ENCODE measurements at regions not wholly inside any gene's neighbourhood (a gene's known extent, or its start where the extent isn't known, plus 50 kb on each side); places are given as distances from the start of the nearest gene placed in this dataset.

DNA sequence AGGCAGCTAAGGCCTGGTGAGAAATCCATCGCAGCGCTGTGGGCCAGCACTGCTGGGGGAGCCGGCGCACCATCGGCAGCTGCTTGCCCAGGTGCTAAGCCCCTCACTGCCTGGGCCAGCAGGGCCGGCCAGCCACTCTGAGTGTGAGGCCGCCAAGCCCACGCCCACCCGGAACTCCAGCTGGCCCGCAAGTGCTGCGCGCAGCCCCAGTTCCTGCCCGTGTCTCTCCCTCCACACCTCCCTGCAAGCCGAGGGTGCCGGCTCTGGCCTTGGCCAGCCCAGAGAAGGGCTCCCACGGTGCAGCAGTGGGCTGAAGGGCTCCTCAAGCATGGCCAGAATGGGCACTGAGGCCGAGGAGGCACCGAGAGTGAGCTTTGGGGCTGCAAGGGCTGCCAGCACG, 64.4 kb downstream of the EBNA1BP2 start (continued):
- TF ChIP-seq, protein P1, sequence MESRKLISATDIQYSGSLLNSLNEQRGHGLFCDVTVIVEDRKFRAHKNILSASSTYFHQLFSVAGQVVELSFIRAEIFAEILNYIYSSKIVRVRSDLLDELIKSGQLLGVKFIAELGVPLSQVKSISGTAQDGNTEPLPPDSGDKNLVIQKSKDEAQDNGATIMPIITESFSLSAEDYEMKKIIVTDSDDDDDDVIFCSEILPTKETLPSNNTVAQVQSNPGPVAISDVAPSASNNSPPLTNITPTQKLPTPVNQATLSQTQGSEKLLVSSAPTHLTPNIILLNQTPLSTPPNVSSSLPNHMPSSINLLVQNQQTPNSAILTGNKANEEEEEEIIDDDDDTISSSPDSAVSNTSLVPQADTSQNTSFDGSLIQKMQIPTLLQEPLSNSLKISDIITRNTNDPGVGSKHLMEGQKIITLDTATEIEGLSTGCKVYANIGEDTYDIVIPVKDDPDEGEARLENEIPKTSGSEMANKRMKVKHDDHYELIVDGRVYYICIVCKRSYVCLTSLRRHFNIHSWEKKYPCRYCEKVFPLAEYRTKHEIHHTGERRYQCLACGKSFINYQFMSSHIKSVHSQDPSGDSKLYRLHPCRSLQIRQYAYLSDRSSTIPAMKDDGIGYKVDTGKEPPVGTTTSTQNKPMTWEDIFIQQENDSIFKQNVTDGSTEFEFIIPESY (IDR thresholded peaks at IDR 0.05; ENCODE audit: extremely low read depth, insufficient replicate concordance, low read length) = no peak
- TF ChIP-seq SIN3A (IDR thresholded peaks at IDR 0.05; ENCODE audit: low read depth) (no peak), POLR2A (IDR thresholded peaks at IDR 0.05; ENCODE audit: borderline replicate concordance, extremely low read depth, insufficient read depth, insufficient read length) (no peak)

DNA sequence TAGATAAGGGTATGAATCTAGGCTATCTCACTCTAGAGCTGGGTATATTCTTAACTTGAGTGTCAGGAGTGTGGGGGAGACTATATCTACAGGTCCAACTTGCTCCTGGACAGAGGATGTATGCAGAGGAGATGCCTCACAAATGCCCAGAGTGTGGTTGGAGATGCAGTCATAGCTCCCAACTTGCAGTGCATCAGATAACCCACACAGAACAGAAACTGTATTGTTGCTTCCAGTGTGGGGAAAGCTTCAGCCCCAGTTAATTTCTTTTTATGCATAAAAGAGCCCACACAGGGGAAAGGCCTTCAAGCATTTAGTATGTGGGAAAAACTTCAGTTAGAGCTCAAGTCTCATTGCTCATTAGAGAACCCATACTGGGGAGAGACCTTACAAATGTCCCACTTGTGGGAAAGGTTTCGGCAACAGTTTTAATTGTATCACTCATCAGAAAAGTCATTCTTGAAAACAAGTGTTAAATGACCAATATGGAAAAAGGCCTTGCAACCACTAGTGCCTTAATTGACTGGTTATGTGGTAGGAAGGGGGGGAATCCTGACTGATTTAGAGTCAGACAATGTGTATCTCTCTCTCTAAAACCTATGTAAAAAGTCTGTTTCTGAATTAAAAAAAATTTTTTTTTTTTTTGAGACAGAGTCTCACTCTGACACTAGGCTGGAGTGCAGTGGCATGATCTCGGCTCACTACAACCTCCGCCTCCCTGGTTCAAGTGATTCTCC, 67.9 kb downstream of the EBNA1BP2 start:
- POLR2A ChIA-PET = no interaction called here
- Histone ChIP-seq H4K20me1 (ENCODE audit: insufficient read depth) (no peaks in the 10 kb centered on the region), H3K27ac (ENCODE audit: low read depth, low read length) (no peak overlapping the region), H3K36me3 (ENCODE audit: control insufficient read depth in 1 of 2, insufficient read depth in 2 of 2, low read length in 2 of 2) (no peaks in the 10 kb centered on the region), H3K9me2 (ENCODE audit: insufficient read depth) (no peaks in the 10 kb centered on the region), H3K4me1 (ENCODE audit: control insufficient read depth in 1 of 2, insufficient read depth in 2 of 2, low read length in 2 of 2) (no peaks in the 10 kb centered on the region), H3K9ac (ENCODE audit: low read length) (no peak overlapping the region), H3K4me3 (replicated peaks in 1 of 2; ENCODE audit: low read depth in 1 of 2, low read length in 2 of 2) (no peak overlapping the region), H2AFZ (ENCODE audit: low read depth, low read length, poor library complexity, severe bottlenecking) (no peak overlapping the region), H3K79me2 (ENCODE audit: insufficient read depth, low read length) (no peaks in the 10 kb centered on the region), H3K27me3 (ENCODE audit: insufficient read depth, low read length) (no peaks in the 10 kb centered on the region), H3K9me3 (ENCODE audit: control insufficient read depth in 1 of 2, insufficient read depth in 1 of 2, low read depth in 1 of 2, low read length in 2 of 2) (no peaks in the 10 kb centered on the region; a peak in 1 of 4 replicates), H3K4me2 (ENCODE audit: low read length) (no peak overlapping the region)
- no TSS peak for BruUV-seq (replicated peaks)
- CTCF ChIA-PET = no interaction called here
- intact Hi-C loops (cut with micrococcal nuclease) = no loop called here
- RAD21 ChIA-PET (ENCODE audit: low non-redundant PET in 1 of 2, low total read pairs in 2 of 2, uncharacterized antibody in 2 of 2, unreplicated experiment in 2 of 2) = no interaction called here
- TF ChIP-seq, protein P2, sequence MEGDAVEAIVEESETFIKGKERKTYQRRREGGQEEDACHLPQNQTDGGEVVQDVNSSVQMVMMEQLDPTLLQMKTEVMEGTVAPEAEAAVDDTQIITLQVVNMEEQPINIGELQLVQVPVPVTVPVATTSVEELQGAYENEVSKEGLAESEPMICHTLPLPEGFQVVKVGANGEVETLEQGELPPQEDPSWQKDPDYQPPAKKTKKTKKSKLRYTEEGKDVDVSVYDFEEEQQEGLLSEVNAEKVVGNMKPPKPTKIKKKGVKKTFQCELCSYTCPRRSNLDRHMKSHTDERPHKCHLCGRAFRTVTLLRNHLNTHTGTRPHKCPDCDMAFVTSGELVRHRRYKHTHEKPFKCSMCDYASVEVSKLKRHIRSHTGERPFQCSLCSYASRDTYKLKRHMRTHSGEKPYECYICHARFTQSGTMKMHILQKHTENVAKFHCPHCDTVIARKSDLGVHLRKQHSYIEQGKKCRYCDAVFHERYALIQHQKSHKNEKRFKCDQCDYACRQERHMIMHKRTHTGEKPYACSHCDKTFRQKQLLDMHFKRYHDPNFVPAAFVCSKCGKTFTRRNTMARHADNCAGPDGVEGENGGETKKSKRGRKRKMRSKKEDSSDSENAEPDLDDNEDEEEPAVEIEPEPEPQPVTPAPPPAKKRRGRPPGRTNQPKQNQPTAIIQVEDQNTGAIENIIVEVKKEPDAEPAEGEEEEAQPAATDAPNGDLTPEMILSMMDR (IDR thresholded peaks at IDR 0.05 in 2 of 3, conservative IDR thresholded peaks at IDR 0.05 in 1 of 3; ENCODE audit: borderline replicate concordance in 1 of 3, insufficient read depth in 1 of 3, low read depth in 2 of 3, low read length in 2 of 3) = no peak
- TF ChIP-seq POLR2A (IDR thresholded peaks at IDR 0.05; ENCODE audit: borderline replicate concordance, extremely low read depth, insufficient read depth, insufficient read length) (no peak), TCF7L2 (IDR thresholded peaks at IDR 0.05; ENCODE audit: borderline replicate concordance, extremely low read depth, insufficient read depth, insufficient read length) (no peak), JUND (IDR thresholded peaks at IDR 0.05) (no peak), ZNF274 (IDR thresholded peaks at IDR 0.05; ENCODE audit: low read depth, low read length) (no peak), SIN3A (IDR thresholded peaks at IDR 0.05; ENCODE audit: low read depth) (no peak), SP1 (IDR thresholded peaks at IDR 0.05; ENCODE audit: low read depth) (no peak), EZH2 (IDR thresholded peaks at IDR 0.05) (no peak)
- TF ChIP-seq, protein P1 (IDR thresholded peaks at IDR 0.05; ENCODE audit: extremely low read depth, insufficient replicate concordance, low read length) = no peak
- ATAC-seq (no peak), DNase-seq (ENCODE audit: low read depth, low spot score) (no peak)

Data from HCT116 (cell line).